ENCODE measurements at regions not wholly inside any gene's neighbourhood (a gene's known extent, or its start where the extent isn't known, plus 50 kb on each side); places are given as distances from the start of the nearest gene placed in this dataset.
A peak's percentile ranks its signal among the peaks of the same experiment; 100 is the strongest.

GRCh38 chr2:122094557-122094956, 339.1 kb downstream of the TSN start:
- TF ChIP-seq, protein P1, sequence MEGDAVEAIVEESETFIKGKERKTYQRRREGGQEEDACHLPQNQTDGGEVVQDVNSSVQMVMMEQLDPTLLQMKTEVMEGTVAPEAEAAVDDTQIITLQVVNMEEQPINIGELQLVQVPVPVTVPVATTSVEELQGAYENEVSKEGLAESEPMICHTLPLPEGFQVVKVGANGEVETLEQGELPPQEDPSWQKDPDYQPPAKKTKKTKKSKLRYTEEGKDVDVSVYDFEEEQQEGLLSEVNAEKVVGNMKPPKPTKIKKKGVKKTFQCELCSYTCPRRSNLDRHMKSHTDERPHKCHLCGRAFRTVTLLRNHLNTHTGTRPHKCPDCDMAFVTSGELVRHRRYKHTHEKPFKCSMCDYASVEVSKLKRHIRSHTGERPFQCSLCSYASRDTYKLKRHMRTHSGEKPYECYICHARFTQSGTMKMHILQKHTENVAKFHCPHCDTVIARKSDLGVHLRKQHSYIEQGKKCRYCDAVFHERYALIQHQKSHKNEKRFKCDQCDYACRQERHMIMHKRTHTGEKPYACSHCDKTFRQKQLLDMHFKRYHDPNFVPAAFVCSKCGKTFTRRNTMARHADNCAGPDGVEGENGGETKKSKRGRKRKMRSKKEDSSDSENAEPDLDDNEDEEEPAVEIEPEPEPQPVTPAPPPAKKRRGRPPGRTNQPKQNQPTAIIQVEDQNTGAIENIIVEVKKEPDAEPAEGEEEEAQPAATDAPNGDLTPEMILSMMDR (conservative IDR thresholded peaks at IDR 0.05; ENCODE audit: control insufficient read depth, insufficient read depth, low read depth, low read length): no peak
- DNase-seq (ENCODE audit: low read depth): no peak
- no peak overlapping the region for H3K4me3 ChIP-seq (ENCODE audit: control insufficient read depth, low read depth, low read length)

- TF ChIP-seq, protein P1 (conservative IDR thresholded peaks at IDR 0.05; ENCODE audit: control insufficient read depth, insufficient read depth, low read depth, low read length): no peak
- DNase-seq (ENCODE audit: low read depth): no peak
- no peak overlapping the region for H3K4me3 ChIP-seq (ENCODE audit: control insufficient read depth, low read depth, low read length)
Measured at GRCh38 chr2:122096761-122097160, 341.3 kb downstream of the TSN start.

- peak; percentile 16 for DNase-seq (ENCODE audit: low read depth)
- TF ChIP-seq, protein P1 (conservative IDR thresholded peaks at IDR 0.05; ENCODE audit: control insufficient read depth, insufficient read depth, low read depth, low read length): no peak
- no peak overlapping the region for H3K4me3 ChIP-seq (ENCODE audit: control insufficient read depth, low read depth, low read length)
Measured at GRCh38 chr2:122098306-122098705, 342.9 kb downstream of the TSN start.

GRCh38 chr2:122100346-122100745, 344.9 kb downstream of the TSN start:
- DNase-seq (ENCODE audit: low read depth): peak; percentile 12
- H3K4me3 ChIP-seq (ENCODE audit: control insufficient read depth, low read depth, low read length): no peak overlapping the region
- TF ChIP-seq, protein P1 (conservative IDR thresholded peaks at IDR 0.05; ENCODE audit: control insufficient read depth, insufficient read depth, low read depth, low read length): no peak

GRCh38 chr2:122100756-122101155, 345.3 kb downstream of the TSN start:
- TF ChIP-seq, protein P1 (conservative IDR thresholded peaks at IDR 0.05; ENCODE audit: control insufficient read depth, insufficient read depth, low read depth, low read length): no peak
- DNase-seq (ENCODE audit: low read depth): no peak
- no peak overlapping the region for H3K4me3 ChIP-seq (ENCODE audit: control insufficient read depth, low read depth, low read length)

DNA sequence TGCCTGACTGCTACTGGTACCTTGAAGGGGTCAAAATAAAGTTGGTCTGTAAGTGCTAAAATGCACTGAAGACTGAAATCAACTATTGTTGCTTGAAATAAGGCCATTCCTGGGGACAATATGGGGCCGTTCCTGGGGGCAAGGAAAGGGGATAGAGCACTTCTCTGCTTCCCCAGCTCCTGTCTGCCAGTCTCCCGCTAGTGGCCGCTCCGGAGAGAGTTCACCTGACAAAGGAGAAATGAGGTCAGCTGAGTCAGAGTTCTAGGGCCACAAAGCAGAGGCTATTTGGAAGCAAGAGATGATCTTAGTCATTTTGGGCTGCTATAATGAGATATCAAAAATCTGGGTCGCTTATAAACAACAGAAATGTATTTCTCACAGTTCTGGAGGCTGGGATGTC, 345.9 kb downstream of the TSN start:
- TF ChIP-seq, protein P1 (conservative IDR thresholded peaks at IDR 0.05; ENCODE audit: control insufficient read depth, insufficient read depth, low read depth, low read length): no peak
- no peak overlapping the region for H3K4me3 ChIP-seq (ENCODE audit: control insufficient read depth, low read depth, low read length)
- DNase-seq (ENCODE audit: low read depth): no peak

Data from fibroblast of mammary gland (primary cell).